AG10803 (cell line): ENCODE measurements at regions not wholly inside any gene's neighbourhood (a gene's known extent, or its start where the extent isn't known, plus 50 kb on each side); places are given as distances from the start of the nearest gene placed in this dataset.

Experiments used
- DNase-seq: peaks from one replicate; pipeline ENCODE4 v3.0.0; 2010; ENCODE audit warnings: low read depth
- H3K4me3 ChIP-seq: 2 replicates; pipeline ENCODE4 v1.5.1; 2011; ENCODE audit warnings: mild to moderate bottlenecking, low read length, control low read depth
- CTCF ChIP-seq: conservative IDR thresholded peaks from 2 replicates; pipeline ENCODE4 v1.5.1; 2011; ENCODE audit warnings: mild to moderate bottlenecking, low read length, control low read depth, inconsistent platforms

- no peak for TF ChIP-seq CTCF
- no peak overlapping the region for H3K4me3 ChIP-seq
- no peak for DNase-seq
Observed at GRCh38 chr20:16678779-16679178, 51.0 kb upstream of the SNRPB2 start.

DNA sequence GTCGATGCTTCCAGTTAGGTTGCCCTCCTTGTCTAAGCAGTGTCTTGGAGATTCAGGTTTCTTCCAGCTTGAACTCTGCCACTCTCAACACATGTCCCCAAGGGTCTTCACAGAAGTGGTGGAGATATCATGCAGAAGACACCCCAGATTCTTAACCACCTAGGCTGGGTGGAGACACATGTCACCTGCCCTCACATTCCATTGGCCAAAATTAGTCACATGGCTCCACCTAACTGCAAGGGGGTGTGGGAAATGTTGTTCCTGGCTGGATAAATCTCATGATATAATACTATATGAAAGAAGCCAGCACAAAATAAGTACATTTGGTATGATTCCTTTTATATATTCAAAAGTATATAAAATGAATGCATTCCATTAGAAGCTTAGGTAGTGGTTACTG is 52.9 kb upstream of the SNRPB2 start:
- H3K4me3 ChIP-seq, result no peak overlapping the region
- no peak for DNase-seq
- TF ChIP-seq CTCF, result no peak

DNA sequence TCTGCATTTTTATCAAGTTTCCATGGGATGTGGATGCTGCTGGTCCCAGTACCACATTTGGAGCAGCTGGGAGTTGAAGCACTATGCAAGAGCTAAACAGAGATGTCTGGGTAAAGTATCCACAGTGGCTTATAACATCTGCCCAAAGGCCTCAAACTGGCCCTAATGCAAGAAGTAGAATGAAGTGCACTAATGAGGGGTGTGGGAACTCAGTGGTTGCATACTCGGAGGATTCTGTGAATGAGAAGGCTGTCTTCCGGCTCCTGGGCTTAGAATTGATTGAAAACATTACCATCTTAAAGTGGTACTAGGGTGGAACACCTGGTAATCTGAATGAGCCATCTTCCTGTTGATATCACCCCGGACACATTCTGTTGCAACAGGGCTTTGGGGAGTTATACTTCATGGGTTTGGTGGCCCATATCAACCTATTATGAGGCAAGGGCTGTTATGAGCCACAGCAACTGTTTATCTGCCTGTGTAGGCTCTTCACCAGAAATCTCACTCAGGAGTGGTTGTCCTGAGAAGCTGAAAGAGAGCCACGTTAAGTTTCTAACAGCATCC is 54.7 kb upstream of the SNRPB2 start:
- DNase-seq, result no peak
- H3K4me3 ChIP-seq, result no peak overlapping the region
- TF ChIP-seq CTCF, result no peak

GRCh38 chr20:16674243-16674642 is 55.6 kb upstream of the SNRPB2 start:
- H3K4me3 ChIP-seq, result no peak overlapping the region
- DNase-seq, result no peak
- no peak for TF ChIP-seq CTCF

DNA sequence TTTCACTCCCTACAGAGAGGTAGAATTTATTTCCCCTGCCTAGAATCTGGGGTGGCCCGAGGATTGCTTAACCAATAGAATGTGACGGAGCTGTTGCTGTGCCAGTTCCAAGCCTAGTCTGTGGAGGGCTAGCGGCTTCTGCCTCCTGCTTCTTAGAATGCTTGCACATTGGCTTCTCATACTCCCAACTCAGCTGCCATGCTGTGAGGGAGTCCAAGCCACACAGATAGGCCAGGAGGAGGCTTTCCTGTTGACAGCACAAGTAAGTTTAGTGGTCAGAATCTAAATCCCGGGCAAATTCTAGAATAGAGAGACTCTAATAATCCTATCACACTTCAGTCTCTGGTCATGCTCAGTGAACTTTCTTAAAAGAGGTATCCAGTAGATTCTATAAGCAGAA is 57.5 kb upstream of the SNRPB2 start:
- DNase-seq, result no peak
- TF ChIP-seq CTCF, result no peak
- no peak overlapping the region for H3K4me3 ChIP-seq

DNA sequence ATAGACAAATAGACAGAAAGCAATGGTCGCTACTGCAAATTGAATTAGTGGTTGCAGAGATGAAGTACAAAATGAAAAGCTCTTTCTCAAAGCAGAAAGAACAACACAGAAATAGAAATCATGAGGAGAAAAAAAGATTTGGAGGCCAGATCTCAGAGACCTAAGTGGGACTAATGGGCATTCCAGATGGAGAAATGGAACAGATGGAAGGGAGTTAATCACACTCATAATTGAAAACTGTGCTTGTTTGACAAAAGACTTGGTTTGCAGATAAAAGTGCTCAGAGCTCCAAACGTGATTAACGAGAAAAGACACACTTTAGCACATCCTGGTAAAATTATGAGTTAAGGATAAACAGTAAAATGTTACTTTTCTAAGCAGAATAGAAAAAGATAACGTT is 58.1 kb upstream of the SNRPB2 start:
- TF ChIP-seq CTCF, result no peak
- no peak overlapping the region for H3K4me3 ChIP-seq
- DNase-seq, result no peak

GRCh38 chr20:16666272-16666671 is 63.6 kb upstream of the SNRPB2 start:
- H3K4me3 ChIP-seq, result no peak overlapping the region
- TF ChIP-seq CTCF, result 0 out of 2 replicates have a peak, but pooled peaks have one; percentile 4
- no peak for DNase-seq
